ENCODE measurements at regions not wholly inside any gene's neighbourhood (a gene's known extent, or its start where the extent isn't known, plus 50 kb on each side); places are given as distances from the start of the nearest gene placed in this dataset.
A peak's percentile ranks its signal among the peaks of the same experiment; 100 is the strongest.

- ChIA-PET POLR2A (ENCODE audit: partially characterized antibody) (no interaction called here), CTCF (ENCODE audit: partially characterized antibody) (no interaction called here)
- no peak overlapping the region for H4K5ac ChIP-seq (ENCODE audit: insufficient read length, low read depth, low read length)
- no peak overlapping the region for H3K4me2 ChIP-seq (ENCODE audit: insufficient read depth in 1 of 2, low read depth in 2 of 2, low read length in 2 of 2)
- H3K23me2 ChIP-seq (ENCODE audit: low read depth, low read length), result no peaks in the 10 kb centered on the region
- H3K14ac ChIP-seq (ENCODE audit: insufficient read length), result no peak overlapping the region
- DNase-seq (ENCODE audit: low read depth in 1 of 2, low spot score in 2 of 2) (no peak), FAIRE-seq (no peak)
- H3K9me3 ChIP-seq (ENCODE audit: insufficient read depth in 2 of 2, low read depth in 1 of 2, low read length in 1 of 2), result no peaks in the 10 kb centered on the region
- no peaks in the 10 kb centered on the region for H4K20me1 ChIP-seq (replicated peaks in 1 of 2; ENCODE audit: control insufficient read depth in 1 of 2, insufficient read depth in 2 of 2, low read length in 2 of 2)
- no peaks in the 10 kb centered on the region for H3K27me3 ChIP-seq (replicated peaks in 1 of 4; ENCODE audit: control insufficient read depth in 3 of 4, extremely low read depth in 1 of 4, insufficient read depth in 3 of 4, low read length in 3 of 4)
- no peak overlapping the region for H2BK20ac ChIP-seq (ENCODE audit: low read length)
- H3K23ac ChIP-seq (ENCODE audit: insufficient read length), result no peak overlapping the region
- H2BK120ac ChIP-seq (replicated peaks; ENCODE audit: low read depth, low read length), result no peak overlapping the region
- H2BK12ac ChIP-seq (ENCODE audit: low read depth, low read length), result no peak overlapping the region
- H4K91ac ChIP-seq (replicated peaks; ENCODE audit: insufficient read length, low read length), result no peak overlapping the region
- H3K27ac ChIP-seq (ENCODE audit: low read depth, low read length), result no peak overlapping the region
- H3K36me3 ChIP-seq (ENCODE audit: control insufficient read depth in 2 of 4, insufficient read depth in 4 of 4, low read length in 3 of 4), result no peaks in the 10 kb centered on the region
- H2AK5ac ChIP-seq (ENCODE audit: low read depth, low read length), result no peak overlapping the region
- H3K79me2 ChIP-seq (ENCODE audit: control insufficient read depth in 1 of 2, insufficient read depth in 2 of 2, low read length in 2 of 2), result no peaks in the 10 kb centered on the region
- WGBS, 2 experiments (ENCODE audit: extremely low coverage in 1 of 2, insufficient coverage in 1 of 2, insufficient read length in 1 of 2, insufficient replicate concordance in 2 of 2, low coverage in 1 of 2, low lambda C conversion rate in 2 of 2, missing lambda C conversion rate in 1 of 2), result 91% methylated on average over 1 of the region's 1 CpG; no CpG with 5 or more reads in 1 of the 2 experiments
- no peak overlapping the region for H2BK5ac ChIP-seq (ENCODE audit: low read depth, low read length)
- no peak overlapping the region for H2AFZ ChIP-seq (ENCODE audit: low read length)
- TF ChIP-seq SIN3A (conservative IDR thresholded peaks at IDR 0.05 in 1 of 2, IDR thresholded peaks at IDR 0.05 in 1 of 2; ENCODE audit: low read depth in 1 of 2, low read length in 2 of 2) (no peak), YY1 (IDR thresholded peaks at IDR 0.05; ENCODE audit: low read depth, low read length) (no peak), CBX5 (IDR thresholded peaks at IDR 0.05; ENCODE audit: low read depth, low read length) (no peak), SIX5 (IDR thresholded peaks at IDR 0.05; ENCODE audit: low read depth, low read length) (no peak), POLR2AphosphoS5 (IDR thresholded peaks at IDR 0.05; ENCODE audit: low read depth, low read length) (no peak), TCF12 (IDR thresholded peaks at IDR 0.05; ENCODE audit: low read depth, low read length) (no peak), SP4 (IDR thresholded peaks at IDR 0.05; ENCODE audit: low read length) (no peak)
- H3K4me3 ChIP-seq (ENCODE audit: extremely low read depth in 1 of 4, insufficient read depth in 2 of 4, low read depth in 3 of 4, low read length in 4 of 4), result no peak overlapping the region
- no peak overlapping the region for H3K18ac ChIP-seq (ENCODE audit: extremely low read depth, low read length)
- H4K8ac ChIP-seq (ENCODE audit: extremely low read depth, insufficient read depth, low read length), result 0 out of 2 replicates have a peak overlapping the region, but pooled peaks have one; percentile 3
- H3K4me1 ChIP-seq (replicated peaks in 1 of 4; ENCODE audit: control insufficient read depth in 3 of 4, insufficient read depth in 4 of 4, low read length in 3 of 4), result peaks cover 0 to 8% (median 2%) of the 10 kb centered on the region in 4 experiments; a peak in 2 of 7 replicates
- no peak overlapping the region for H2BK15ac ChIP-seq (ENCODE audit: low read length)
- no peaks in the 10 kb centered on the region for H3K79me1 ChIP-seq (ENCODE audit: low read depth, low read length)
- H3K9ac ChIP-seq (replicated peaks in 1 of 4; ENCODE audit: extremely low read depth in 1 of 4, low read depth in 3 of 4, low read length in 3 of 4), result no peak overlapping the region
- no peak overlapping the region for H3K56ac ChIP-seq (replicated peaks; ENCODE audit: insufficient read length, low read depth, low read length)
- no peak overlapping the region for H3K4ac ChIP-seq (replicated peaks; ENCODE audit: insufficient read length, low read depth, low read length)
These were observed 67.2 kb upstream of the FSTL4 start for GRCh38 chr5:133679534-133679933.
